Astrocyte (in vitro differentiated cells and primary cell): ENCODE measurements at regions not wholly inside any gene's neighbourhood (a gene's known extent, or its start where the extent isn't known, plus 50 kb on each side); places are given as distances from the start of the nearest gene placed in this dataset.
A peak's percentile ranks its signal among the peaks of the same experiment; 100 is the strongest.

ENCODE experiments used
- DNase-seq: peaks from one replicate; pipeline ENCODE4 v3.0.0-alpha.2; 2010; ENCODE audit warnings: low read depth
- FAIRE-seq: peaks from 2 replicates; lab custom pipeline; 2011; peaks lifted over from hg19 to GRCh38; lab: Jason Lieb, UNC
- H2AFZ ChIP-seq: 2 replicates; pipeline ENCODE4 v1.6.0; 2012; ENCODE audit warnings: low read depth, low read length, inconsistent platforms
- H3K27ac ChIP-seq: 2 replicates; pipeline ENCODE4 v1.5.1; 2011; ENCODE audit warnings: low read depth, low read length, inconsistent platforms
- H3K27me3 ChIP-seq: 2 replicates; pipeline ENCODE4 v1.6.0; 2011; ENCODE audit warnings: low read length, inconsistent platforms; ENCODE audit not compliant: insufficient read depth
- H3K36me3 ChIP-seq: 2 replicates; pipeline ENCODE4 v1.5.1; 2011; ENCODE audit warnings: low read length, inconsistent platforms; ENCODE audit not compliant: insufficient read depth
- H3K4me1 ChIP-seq: 2 replicates; pipeline ENCODE4 v1.5.1; 2011; ENCODE audit warnings: low read length, inconsistent platforms; ENCODE audit not compliant: insufficient read depth
- H3K4me2 ChIP-seq: 2 replicates; pipeline ENCODE4 v1.6.0; 2012; ENCODE audit warnings: low read length, inconsistent platforms
- H3K4me3 ChIP-seq: 2 replicates; pipeline ENCODE4 v1.5.1; 2011; ENCODE audit warnings: low read depth, mild to moderate bottlenecking, low read length, inconsistent platforms; ENCODE audit not compliant: insufficient read depth
- H3K79me2 ChIP-seq: 2 replicates; pipeline ENCODE4 v1.6.0; 2012; ENCODE audit warnings: mild to moderate bottlenecking, low read length, inconsistent platforms; ENCODE audit not compliant: insufficient read depth
- H3K9ac ChIP-seq: 2 replicates; pipeline ENCODE4 v1.6.0; 2012; ENCODE audit warnings: mild to moderate bottlenecking, low read length, inconsistent platforms
- H3K9me3 ChIP-seq: 2 replicates; pipeline ENCODE4 v1.5.1; 2012; ENCODE audit warnings: low read depth, mild to moderate bottlenecking, low read length, inconsistent platforms; ENCODE audit not compliant: insufficient read depth
- H4K20me1 ChIP-seq: 2 replicates; pipeline ENCODE4 v1.6.0; 2012; ENCODE audit warnings: low read length, inconsistent platforms; ENCODE audit not compliant: insufficient read depth
- H3K27ac Mint-ChIP-seq: one replicate; pipeline ENCODE4 v1.8.0; 2021; ENCODE audit warnings: mild to moderate bottlenecking, mixed read lengths; ENCODE audit not compliant: unreplicated experiment
- H3K27me3 Mint-ChIP-seq: one replicate; pipeline ENCODE4 v1.8.0; 2021; ENCODE audit warnings: low read depth, mixed read lengths; ENCODE audit not compliant: unreplicated experiment
- H3K36me3 Mint-ChIP-seq: one replicate; pipeline ENCODE4 v1.8.0; 2021; ENCODE audit warnings: low read depth, mixed read lengths; ENCODE audit not compliant: unreplicated experiment
- H3K4me1 Mint-ChIP-seq: one replicate; pipeline ENCODE4 v1.8.0; 2021; ENCODE audit warnings: low read depth, mixed read lengths; ENCODE audit not compliant: unreplicated experiment
- H3K4me3 Mint-ChIP-seq: one replicate; pipeline ENCODE4 v1.8.0; 2021; ENCODE audit warnings: mild to moderate bottlenecking, moderate library complexity, mixed read lengths; ENCODE audit not compliant: unreplicated experiment
- H3K9me3 Mint-ChIP-seq: one replicate; pipeline ENCODE4 v1.8.0; 2021; ENCODE audit warnings: mild to moderate bottlenecking, mixed read lengths; ENCODE audit not compliant: unreplicated experiment
- EZH2 ChIP-seq: IDR thresholded peaks from 2 replicates; pipeline ENCODE4 v1.6.1; 2012; ENCODE audit warnings: mild to moderate bottlenecking, low read length, inconsistent platforms; ENCODE audit not compliant: insufficient read depth
- TF ChIP-seq, protein P1 (sequence below): IDR thresholded peaks from 2 replicates; pipeline ENCODE4 v1.5.1; 2011; ENCODE audit warnings: low read depth, mild to moderate bottlenecking, inconsistent platforms, low read length, moderate library complexity; ENCODE audit not compliant: insufficient read depth

DNA sequence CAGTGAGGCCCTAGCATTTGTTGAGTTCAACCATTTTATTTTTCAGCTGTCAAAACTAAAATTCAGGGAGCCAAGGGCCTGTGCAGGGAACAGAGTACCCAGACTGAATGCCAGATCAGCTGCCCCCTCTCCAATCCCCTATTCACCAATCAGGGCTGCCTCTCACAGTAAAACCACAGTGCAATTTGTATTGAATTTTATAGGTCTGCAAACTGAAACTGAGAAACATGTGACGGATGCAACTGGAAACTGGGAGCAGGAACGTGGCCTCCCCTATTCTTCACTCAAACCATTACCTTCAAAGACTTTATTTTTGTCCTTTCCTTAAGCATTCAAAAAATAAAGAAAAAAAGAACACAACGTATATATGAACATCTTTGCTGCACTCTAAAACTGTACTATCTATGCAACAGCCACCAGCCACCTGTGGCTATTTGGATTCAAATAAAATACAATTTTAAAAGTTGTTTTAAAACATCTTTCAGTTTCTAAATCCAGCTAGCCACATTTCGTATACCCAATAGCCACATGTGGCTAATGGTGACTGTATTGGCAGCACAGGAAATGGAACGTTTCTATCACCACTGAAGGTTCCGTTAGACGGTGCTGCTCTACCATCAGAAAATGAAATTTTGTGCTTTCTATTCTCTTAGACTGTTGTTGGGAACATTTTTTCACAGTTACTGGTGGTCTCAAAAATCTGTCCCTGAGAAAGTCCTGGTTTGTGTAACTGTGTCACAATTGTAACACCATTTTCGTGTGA is 371.3 kb upstream of the FAR2 start:
- H3K27ac Mint-ChIP-seq: no peak overlapping the region
- Histone ChIP-seq H3K27me3 (no peaks in the 10 kb centered on the region), H3K9me3 (no peaks in the 10 kb centered on the region), H3K4me2 (no peak overlapping the region), H3K4me3 (no peak overlapping the region), H4K20me1 (no peaks in the 10 kb centered on the region), H3K27ac (no peak overlapping the region), H3K36me3 (no peaks in the 10 kb centered on the region), H3K4me1 (no peaks in the 10 kb centered on the region), H3K79me2 (no peaks in the 10 kb centered on the region), H3K9ac (no peak overlapping the region), H2AFZ (no peak overlapping the region)
- no peaks in the 10 kb centered on the region for H3K9me3 Mint-ChIP-seq
- DNase-seq: no peak
- FAIRE-seq: no peak
- no peaks in the 10 kb centered on the region for H3K36me3 Mint-ChIP-seq
- H3K4me1 Mint-ChIP-seq: peaks cover 7% of the 10 kb centered on the region
- no peaks in the 10 kb centered on the region for H3K27me3 Mint-ChIP-seq
- no peak overlapping the region for H3K4me3 Mint-ChIP-seq
- no peak for TF ChIP-seq EZH2

DNA sequence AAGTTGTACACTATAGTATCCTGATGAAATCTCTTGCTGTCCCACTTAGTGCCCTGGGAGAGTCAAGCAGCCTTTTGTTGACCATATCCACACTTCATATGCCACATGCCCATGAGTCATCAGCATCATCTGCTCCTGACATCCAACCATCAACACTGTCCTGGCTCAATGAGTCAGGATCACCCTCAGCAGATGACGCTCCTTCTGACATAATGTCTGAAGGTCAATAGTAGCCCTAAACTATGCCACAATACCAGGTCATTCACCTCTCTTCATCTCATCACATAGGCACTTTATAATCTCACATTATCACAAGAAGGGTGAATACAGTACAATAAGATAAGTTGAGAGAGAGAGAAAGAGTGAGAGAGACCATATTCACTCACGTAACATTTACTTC is 369.0 kb upstream of the FAR2 start:
- Mint-ChIP-seq H3K4me1 (peaks cover 12% of the 10 kb centered on the region), H3K9me3 (no peaks in the 10 kb centered on the region), H3K4me3 (no peak overlapping the region), H3K36me3 (no peaks in the 10 kb centered on the region), H3K27me3 (no peaks in the 10 kb centered on the region), H3K27ac (peak overlapping the region; percentile 21)
- TF ChIP-seq EZH2: no peak
- TF ChIP-seq, protein P1, sequence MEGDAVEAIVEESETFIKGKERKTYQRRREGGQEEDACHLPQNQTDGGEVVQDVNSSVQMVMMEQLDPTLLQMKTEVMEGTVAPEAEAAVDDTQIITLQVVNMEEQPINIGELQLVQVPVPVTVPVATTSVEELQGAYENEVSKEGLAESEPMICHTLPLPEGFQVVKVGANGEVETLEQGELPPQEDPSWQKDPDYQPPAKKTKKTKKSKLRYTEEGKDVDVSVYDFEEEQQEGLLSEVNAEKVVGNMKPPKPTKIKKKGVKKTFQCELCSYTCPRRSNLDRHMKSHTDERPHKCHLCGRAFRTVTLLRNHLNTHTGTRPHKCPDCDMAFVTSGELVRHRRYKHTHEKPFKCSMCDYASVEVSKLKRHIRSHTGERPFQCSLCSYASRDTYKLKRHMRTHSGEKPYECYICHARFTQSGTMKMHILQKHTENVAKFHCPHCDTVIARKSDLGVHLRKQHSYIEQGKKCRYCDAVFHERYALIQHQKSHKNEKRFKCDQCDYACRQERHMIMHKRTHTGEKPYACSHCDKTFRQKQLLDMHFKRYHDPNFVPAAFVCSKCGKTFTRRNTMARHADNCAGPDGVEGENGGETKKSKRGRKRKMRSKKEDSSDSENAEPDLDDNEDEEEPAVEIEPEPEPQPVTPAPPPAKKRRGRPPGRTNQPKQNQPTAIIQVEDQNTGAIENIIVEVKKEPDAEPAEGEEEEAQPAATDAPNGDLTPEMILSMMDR: no peak
- FAIRE-seq (no peak), DNase-seq (peak; percentile 76)
- Histone ChIP-seq H4K20me1 (no peaks in the 10 kb centered on the region), H3K4me2 (no peak overlapping the region), H3K9ac (no peak overlapping the region), H2AFZ (no peak overlapping the region), H3K27me3 (no peaks in the 10 kb centered on the region), H3K4me3 (no peak overlapping the region), H3K27ac (no peak overlapping the region), H3K36me3 (no peaks in the 10 kb centered on the region), H3K9me3 (no peaks in the 10 kb centered on the region), H3K79me2 (no peaks in the 10 kb centered on the region), H3K4me1 (no peaks in the 10 kb centered on the region)

DNA sequence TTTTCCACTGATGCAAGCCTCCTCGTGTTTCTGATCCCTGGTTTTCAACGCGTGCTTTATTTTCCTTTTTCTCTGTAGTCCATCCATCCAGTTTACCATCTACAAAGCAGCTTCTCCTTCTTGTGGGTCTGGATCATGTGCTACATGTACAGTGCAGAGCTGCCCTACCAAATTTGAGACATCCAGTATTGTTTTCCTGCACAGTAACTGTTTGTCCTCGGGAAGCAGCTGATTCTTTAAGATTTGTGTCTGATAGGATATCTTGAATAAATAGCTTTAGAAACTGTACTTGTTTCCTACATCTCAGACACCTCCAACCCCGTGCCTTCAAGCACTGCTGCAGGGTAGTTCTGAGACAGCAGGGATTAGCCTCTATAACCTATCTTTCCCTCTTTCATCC is 368.1 kb upstream of the FAR2 start:
- H3K27ac Mint-ChIP-seq: no peak overlapping the region
- no peak overlapping the region for H3K27ac ChIP-seq
- FAIRE-seq: no peak

More for the DNA sequence above, 368.1 kb upstream of the FAR2 start:
- Mint-ChIP-seq H3K9me3 (no peaks in the 10 kb centered on the region), H3K4me1 (peaks cover 12% of the 10 kb centered on the region), H3K4me3 (no peak overlapping the region), H3K27me3 (no peaks in the 10 kb centered on the region), H3K36me3 (no peaks in the 10 kb centered on the region)
- Histone ChIP-seq H2AFZ (no peak overlapping the region), H3K4me1 (no peaks in the 10 kb centered on the region), H3K4me2 (no peak overlapping the region), H3K9ac (no peak overlapping the region), H3K27me3 (no peaks in the 10 kb centered on the region), H3K79me2 (no peaks in the 10 kb centered on the region), H3K9me3 (no peaks in the 10 kb centered on the region), H3K36me3 (no peaks in the 10 kb centered on the region), H4K20me1 (no peaks in the 10 kb centered on the region), H3K4me3 (no peak overlapping the region)
- TF ChIP-seq EZH2: no peak
- TF ChIP-seq, protein P1: no peak
- no peak for DNase-seq
